DOHH2 (cell line): ENCODE measurements at regions not wholly inside any gene's neighbourhood (a gene's known extent, or its start where the extent isn't known, plus 50 kb on each side); places are given as distances from the start of the nearest gene placed in this dataset.

Experiments
- H3F3A ChIP-seq: fragments of 200-600 bp; sonication (generic), shearing (Covaris generic); 2 replicates; pipeline ENCODE4 v1.6.0; 2016; ENCODE audit warnings: antibody characterized with exemption, mild to moderate bottlenecking; ENCODE audit not compliant: control insufficient read depth, insufficient read depth
- H3K27ac ChIP-seq: fragments of 200-600 bp; sonication (generic); 2 replicates; pipeline ENCODE4 v1.5.1; 2014; ENCODE audit warnings: low read depth, mild to moderate bottlenecking, low read length, moderate library complexity
- H3K27me3 ChIP-seq: fragments of 200-600 bp; sonication (generic); 2 replicates; pipeline ENCODE4 v1.6.1; 2014; ENCODE audit warnings: mild to moderate bottlenecking, low read length, mixed read lengths; ENCODE audit not compliant: control insufficient read depth
- H3K36me3 ChIP-seq: fragments of 200-600 bp; sonication (generic); 2 replicates; pipeline ENCODE4 v1.6.1; 2014; ENCODE audit warnings: mild to moderate bottlenecking, low read length, moderate library complexity, mixed read lengths; ENCODE audit not compliant: control insufficient read depth
- H3K4me1 ChIP-seq: fragments of 200-600 bp; sonication (generic); 2 replicates; pipeline ENCODE4 v1.6.1; 2014; ENCODE audit warnings: mild to moderate bottlenecking, low read length, mixed read lengths; ENCODE audit not compliant: control insufficient read depth
- H3K4me2 ChIP-seq: fragments of 200-600 bp; sonication (generic); 2 replicates; pipeline ENCODE4 v1.6.0; 2014; ENCODE audit warnings: mild to moderate bottlenecking, low read length, moderate library complexity
- H3K4me3 ChIP-seq: fragments of 200-600 bp; sonication (generic); 2 replicates; pipeline ENCODE4 v1.5.1; 2014; ENCODE audit warnings: mild to moderate bottlenecking, low read length, mixed read lengths
- H3K79me2 ChIP-seq: fragments of 200-600 bp; sonication (generic); 2 replicates; pipeline ENCODE4 v1.6.1; 2014; ENCODE audit warnings: mild to moderate bottlenecking, low read length, mixed read lengths; ENCODE audit not compliant: control insufficient read depth
- H3K9me2 ChIP-seq: fragments of 200-600 bp; sonication (generic); replicated peaks from 2 replicates; pipeline ENCODE4 v1.6.1; 2014; ENCODE audit warnings: mild to moderate bottlenecking, low read length, mixed read lengths; ENCODE audit not compliant: control insufficient read depth
- H3K9me3 ChIP-seq: fragments of 200-600 bp; sonication (generic); 2 replicates; pipeline ENCODE4 v1.6.1; 2014; ENCODE audit warnings: antibody characterized with exemption, low read length, mixed read lengths; ENCODE audit not compliant: control insufficient read depth, insufficient read depth
- H4K20me1 ChIP-seq: fragments of 200-600 bp; sonication (generic); 2 replicates; pipeline ENCODE4 v1.6.0; 2014; ENCODE audit warnings: low read depth, mild to moderate bottlenecking, antibody characterized with exemption, low read length, moderate library complexity; ENCODE audit not compliant: control insufficient read depth, insufficient read depth
- CTCF ChIP-seq: fragments of 200-600 bp; sonication (generic); IDR thresholded peaks from one replicate; pipeline ENCODE4 v1.5.1; 2014; ENCODE audit warnings: antibody characterized with exemption, mild to moderate bottlenecking, low read depth, low read length; ENCODE audit not compliant: poor library complexity, severe bottlenecking
- EZH2phosphoT487 ChIP-seq: fragments of 200-600 bp; sonication (generic); IDR thresholded peaks from 2 replicates; pipeline ENCODE4 v1.6.1; 2017; ENCODE audit warnings: borderline replicate concordance, mild to moderate bottlenecking, antibody characterized with exemption, low read length, moderate library complexity, mixed read lengths

- H3K9me3 ChIP-seq = no peaks in the 10 kb centered on the region
- H3K27ac ChIP-seq = no peak overlapping the region
- H3K4me2 ChIP-seq = no peak overlapping the region
- H3K9me2 ChIP-seq = no peaks in the 10 kb centered on the region
- H3K4me3 ChIP-seq = no peak overlapping the region
- H3K79me2 ChIP-seq = no peaks in the 10 kb centered on the region
- no peaks in the 10 kb centered on the region for H3K36me3 ChIP-seq
- no peaks in the 10 kb centered on the region for H3K27me3 ChIP-seq
- no peaks in the 10 kb centered on the region for H3K4me1 ChIP-seq
- H3F3A ChIP-seq = no peaks in the 10 kb centered on the region
- no peaks in the 10 kb centered on the region for H4K20me1 ChIP-seq
- no peak for TF ChIP-seq EZH2phosphoT487
- no peak for TF ChIP-seq CTCF
Measured at GRCh38 chr3:103184772-103185171, 750.0 kb downstream of the ZPLD1 start.

- H4K20me1 ChIP-seq = no peaks in the 10 kb centered on the region
- H3K27me3 ChIP-seq = no peaks in the 10 kb centered on the region
- no peaks in the 10 kb centered on the region for H3F3A ChIP-seq
- no peaks in the 10 kb centered on the region for H3K9me3 ChIP-seq
- TF ChIP-seq EZH2phosphoT487 (no peak), CTCF (no peak)
- H3K4me2 ChIP-seq = no peak overlapping the region
- H3K4me3 ChIP-seq = no peak overlapping the region
- H3K27ac ChIP-seq = no peak overlapping the region
- no peaks in the 10 kb centered on the region for H3K9me2 ChIP-seq
- no peaks in the 10 kb centered on the region for H3K4me1 ChIP-seq
- no peaks in the 10 kb centered on the region for H3K36me3 ChIP-seq
- H3K79me2 ChIP-seq = no peaks in the 10 kb centered on the region
Measured at GRCh38 chr3:103189941-103190340, 755.1 kb downstream of the ZPLD1 start.

GRCh38 chr3:103195216-103195615, 760.4 kb downstream of the ZPLD1 start:
- TF ChIP-seq EZH2phosphoT487 = no peak
- TF ChIP-seq CTCF = no peak
- H3K4me3 ChIP-seq = no peak overlapping the region
- H3K4me2 ChIP-seq = no peak overlapping the region
- no peaks in the 10 kb centered on the region for H3F3A ChIP-seq
- no peaks in the 10 kb centered on the region for H3K79me2 ChIP-seq
- H3K4me1 ChIP-seq = no peaks in the 10 kb centered on the region
- no peaks in the 10 kb centered on the region for H3K27me3 ChIP-seq
- no peaks in the 10 kb centered on the region for H3K9me2 ChIP-seq
- H3K36me3 ChIP-seq = no peaks in the 10 kb centered on the region
- H3K9me3 ChIP-seq = no peaks in the 10 kb centered on the region
- no peaks in the 10 kb centered on the region for H4K20me1 ChIP-seq
- H3K27ac ChIP-seq = no peak overlapping the region

- H3K27me3 ChIP-seq = no peaks in the 10 kb centered on the region
- no peaks in the 10 kb centered on the region for H3F3A ChIP-seq
- H3K9me3 ChIP-seq = no peaks in the 10 kb centered on the region
- no peak overlapping the region for H3K4me2 ChIP-seq
- no peaks in the 10 kb centered on the region for H3K79me2 ChIP-seq
- H3K4me1 ChIP-seq = no peaks in the 10 kb centered on the region
- TF ChIP-seq EZH2phosphoT487 (no peak), CTCF (no peak)
- H3K4me3 ChIP-seq = no peak overlapping the region
- no peaks in the 10 kb centered on the region for H4K20me1 ChIP-seq
- no peaks in the 10 kb centered on the region for H3K9me2 ChIP-seq
- H3K36me3 ChIP-seq = no peaks in the 10 kb centered on the region
- H3K27ac ChIP-seq = no peak overlapping the region
Measured at GRCh38 chr3:103203441-103203840, 768.6 kb downstream of the ZPLD1 start.
